H1 (cell line): ENCODE measurements at regions not wholly inside any gene's neighbourhood (a gene's known extent, or its start where the extent isn't known, plus 50 kb on each side); places are given as distances from the start of the nearest gene placed in this dataset.

Experiments
- CTCF ChIA-PET: fragments of 300-600 bp; sonication (Branson Sonifier 250); formaldehyde crosslinking; loops from one replicate; lab custom pipeline; 2021; ENCODE audit not compliant: partially characterized antibody; lab: Charles Lee
- POLR2A ChIA-PET: fragments of 300-600 bp; sonication (Branson Sonifier 250); formaldehyde crosslinking; loops from one replicate; lab custom pipeline; 2021; ENCODE audit warnings: inconsistent platforms; ENCODE audit not compliant: partially characterized antibody; lab: Charles Lee
- DNase-seq, 2 experiments: peaks; one replicate each; pipeline versions ENCODE4 v3.0.0 to v3.0.0-alpha.2; 2010 to 2022; ENCODE audit warnings: low spot score in 2 of 2, low read depth in 1 of 2, mixed read lengths in 1 of 2
- FAIRE-seq: peaks from 2 replicates; lab custom pipeline; 2011; peaks lifted over from hg19 to GRCh38; lab: Jason Lieb, UNC
- H2AFZ ChIP-seq: 2 replicates; pipeline ENCODE4 v1.8.1; 2012; ENCODE audit warnings: low read length, inconsistent platforms
- H2AK5ac ChIP-seq: 2 replicates; pipeline ENCODE4 v1.6.1; 2013; ENCODE audit warnings: low read depth, low read length
- H2BK120ac ChIP-seq: replicated peaks from 2 replicates; pipeline ENCODE3; 2013; ENCODE audit warnings: low read depth, low read length, inconsistent platforms
- H2BK12ac ChIP-seq: 2 replicates; pipeline ENCODE4 v1.6.1; 2013; ENCODE audit warnings: low read depth, low read length
- H2BK15ac ChIP-seq: 2 replicates; pipeline ENCODE4 v1.6.1; 2013; ENCODE audit warnings: low read length
- H2BK20ac ChIP-seq: 2 replicates; pipeline ENCODE4 v1.6.1; 2013; ENCODE audit warnings: low read length
- H2BK5ac ChIP-seq: 2 replicates; pipeline ENCODE4 v1.6.1; 2013; ENCODE audit warnings: low read depth, low read length
- H3K14ac ChIP-seq: 2 replicates; pipeline ENCODE4 v1.6.1; 2013; ENCODE audit warnings: inconsistent platforms; ENCODE audit not compliant: insufficient read length
- H3K18ac ChIP-seq: 2 replicates; pipeline ENCODE4 v1.6.1; 2013; ENCODE audit warnings: low read length; ENCODE audit errors: extremely low read depth
- H3K23ac ChIP-seq: 2 replicates; pipeline ENCODE4 v1.6.1; 2013; ENCODE audit warnings: inconsistent platforms; ENCODE audit not compliant: insufficient read length
- H3K23me2 ChIP-seq: 2 replicates; pipeline ENCODE4 v1.6.1; 2013; ENCODE audit warnings: low read depth, low read length
- H3K27ac ChIP-seq: 2 replicates; pipeline ENCODE4 v1.6.1; 2011; ENCODE audit warnings: low read depth, low read length, inconsistent platforms
- H3K27me3 ChIP-seq, 4 experiments: replicated peaks in 1 of 4; 1 replicate in 1 of 4; 2 replicates in 3 of 4; pipeline versions ENCODE4 v1.6.1 to v1.8.1; 2011 to 2013; ENCODE audit warnings: low read length in 3 of 4, mild to moderate bottlenecking in 3 of 4, inconsistent platforms in 2 of 4, mixed read lengths in 2 of 4, moderate library complexity in 1 of 4; ENCODE audit not compliant: control insufficient read depth in 3 of 4, insufficient read depth in 3 of 4; ENCODE audit errors: extremely low read depth in 1 of 4
- H3K36me3 ChIP-seq, 4 experiments: 2 replicates each; pipeline versions ENCODE4 v1.6.1 to v1.8.1; 2011 to 2013; ENCODE audit warnings: mild to moderate bottlenecking in 4 of 4, low read length in 3 of 4, moderate library complexity in 2 of 4, control low read depth in 1 of 4, inconsistent platforms in 1 of 4; ENCODE audit not compliant: insufficient read depth in 4 of 4, control insufficient read depth in 2 of 4
- H3K4ac ChIP-seq: replicated peaks from 2 replicates; pipeline ENCODE3; 2013; ENCODE audit warnings: low read length, low read depth, mixed read lengths, inconsistent platforms; ENCODE audit not compliant: insufficient read length
- H3K4me1 ChIP-seq, 4 experiments: replicated peaks in 1 of 4; 1 replicate in 1 of 4; 2 replicates in 3 of 4; pipeline versions ENCODE4 v1.6.1 to v1.8.1; 2011 to 2013; ENCODE audit warnings: low read length in 3 of 4, inconsistent platforms in 2 of 4, mixed read lengths in 1 of 4; ENCODE audit not compliant: insufficient read depth in 4 of 4, control insufficient read depth in 3 of 4
- H3K4me2 ChIP-seq, 2 experiments: 2 replicates each; pipeline versions ENCODE4 v1.6.1 to v1.8.1; 2011 to 2013; ENCODE audit warnings: low read depth in 2 of 2, low read length in 2 of 2, control low read depth in 1 of 2, inconsistent platforms in 1 of 2, mild to moderate bottlenecking in 1 of 2; ENCODE audit not compliant: insufficient read depth in 1 of 2
- H3K4me3 ChIP-seq, 4 experiments: fragments of 200-600, 300-600 bp in 1 of 4; sonication (generic), shearing (Covaris generic), sonication (Bioruptor Twin) in 1 of 4; 2 replicates each; pipeline versions ENCODE4 v1.5.1 to v1.8.1; 2011 to 2016; ENCODE audit warnings: low read length in 4 of 4, low read depth in 3 of 4, control low read depth in 2 of 4, inconsistent platforms in 2 of 4, mild to moderate bottlenecking in 2 of 4, mixed read lengths in 1 of 4, moderate library complexity in 1 of 4; ENCODE audit not compliant: insufficient read depth in 2 of 4; ENCODE audit errors: extremely low read depth in 1 of 4
- H3K56ac ChIP-seq: replicated peaks from 2 replicates; pipeline ENCODE3; 2013; ENCODE audit warnings: low read depth, mild to moderate bottlenecking, mixed read lengths, low read length, inconsistent platforms; ENCODE audit not compliant: insufficient read length
- H3K79me1 ChIP-seq: 2 replicates; pipeline ENCODE4 v1.6.1; 2013; ENCODE audit warnings: low read depth, low read length, control low read depth
- H3K79me2 ChIP-seq, 2 experiments: 2 replicates each; pipeline versions ENCODE4 v1.6.1 to v1.8.1; 2012 to 2013; ENCODE audit warnings: low read length in 2 of 2, mild to moderate bottlenecking in 2 of 2, inconsistent platforms in 1 of 2; ENCODE audit not compliant: insufficient read depth in 2 of 2, control insufficient read depth in 1 of 2
- H3K9ac ChIP-seq, 4 experiments: replicated peaks in 1 of 4; 1 replicate in 1 of 4; 2 replicates in 3 of 4; pipeline versions ENCODE4 v1.6.1 to v1.8.1; 2011 to 2013; ENCODE audit warnings: low read depth in 3 of 4, low read length in 3 of 4, control low read depth in 2 of 4, mild to moderate bottlenecking in 2 of 4, moderate library complexity in 2 of 4, inconsistent platforms in 1 of 4; ENCODE audit errors: extremely low read depth in 1 of 4
- H3K9me3 ChIP-seq, 2 experiments: 2 replicates each; pipeline versions ENCODE4 v1.6.1 to v1.8.1; 2012 to 2013; ENCODE audit warnings: mild to moderate bottlenecking in 2 of 2, moderate library complexity in 2 of 2, control low read depth in 1 of 2, inconsistent platforms in 1 of 2, low read depth in 1 of 2, low read length in 1 of 2, mixed read lengths in 1 of 2; ENCODE audit not compliant: insufficient read depth in 2 of 2
- H4K20me1 ChIP-seq, 2 experiments: replicated peaks in 1 of 2; 2 replicates each; pipeline versions ENCODE3 to v1.8.1; 2011 to 2013; ENCODE audit warnings: inconsistent platforms in 2 of 2, low read length in 2 of 2, mild to moderate bottlenecking in 1 of 2; ENCODE audit not compliant: insufficient read depth in 2 of 2, control insufficient read depth in 1 of 2
- H4K5ac ChIP-seq: 2 replicates; pipeline ENCODE4 v1.6.1; 2013; ENCODE audit warnings: low read length, low read depth, mixed read lengths, inconsistent platforms; ENCODE audit not compliant: insufficient read length
- H4K8ac ChIP-seq: 2 replicates; pipeline ENCODE4 v1.8.0; 2013; ENCODE audit warnings: mild to moderate bottlenecking, moderate library complexity, low read length, inconsistent platforms; ENCODE audit not compliant: insufficient read depth; ENCODE audit errors: extremely low read depth
- H4K91ac ChIP-seq: replicated peaks from 2 replicates; pipeline ENCODE3; 2013; ENCODE audit warnings: low read length, mixed read lengths, inconsistent platforms; ENCODE audit not compliant: insufficient read length
- ASH2L ChIP-seq: fragments of 200-600, 300-600 bp; sonication (generic); IDR thresholded peaks from one replicate; pipeline ENCODE4 v1.7.1; 2017; ENCODE audit warnings: low read length
- GTF2F1 ChIP-seq: IDR thresholded peaks from 2 replicates; pipeline ENCODE4 v1.6.1; 2012; ENCODE audit warnings: low read depth, low read length, improper control_type of control experiment, borderline replicate concordance
- HDAC6 ChIP-seq: IDR thresholded peaks from one replicate; pipeline ENCODE4 v1.7.1; 2012; ENCODE audit warnings: low read depth, mild to moderate bottlenecking, inconsistent platforms, low read length, moderate library complexity
- JUN ChIP-seq: IDR thresholded peaks from 2 replicates; pipeline ENCODE4 v1.6.1; 2011; ENCODE audit warnings: low read depth, mild to moderate bottlenecking, improper control_type of control experiment, low read length
- KDM1A ChIP-seq: fragments of 200-600, 300-600 bp; sonication (generic); IDR thresholded peaks from 2 replicates; pipeline ENCODE4 v1.7.1; 2016; ENCODE audit warnings: mild to moderate bottlenecking, low read length, borderline replicate concordance
- SAP30 ChIP-seq: fragments of 300-600 bp; sonication (generic); IDR thresholded peaks from 2 replicates; pipeline ENCODE4 v1.7.1; 2012; ENCODE audit warnings: low read length, moderate library complexity, mild to moderate bottlenecking, inconsistent platforms; ENCODE audit not compliant: insufficient read depth, insufficient replicate concordance
- SIX5 ChIP-seq: IDR thresholded peaks from 2 replicates; pipeline ENCODE4 v1.6.1; 2011; ENCODE audit warnings: mild to moderate bottlenecking, low read depth, low read length
- SP1 ChIP-seq: IDR thresholded peaks from 2 replicates; pipeline ENCODE4 v1.6.1; 2011; ENCODE audit warnings: low read depth, low read length
- SP4 ChIP-seq: IDR thresholded peaks from 2 replicates; pipeline ENCODE4 v1.6.1; 2012; ENCODE audit warnings: low read length, inconsistent platforms
- SUZ12 ChIP-seq: fragments of 200-600 bp; sonication (generic); IDR thresholded peaks from 2 replicates; pipeline ENCODE4 v1.6.1; 2012; ENCODE audit warnings: mild to moderate bottlenecking, inconsistent platforms, low read length, moderate library complexity, mixed read lengths
- WGBS, 2 experiments: shearing (Covaris generic) in 1 of 2; methylation state at CpG; one replicate each; pipeline versions ENCODE4 v1.1.6 to v1.1.7; 2013 to 2015; ENCODE audit warnings: low lambda C conversion rate in 2 of 2, mixed read lengths in 2 of 2, inconsistent platforms in 1 of 2, low coverage in 1 of 2, missing lambda C conversion rate in 1 of 2; ENCODE audit not compliant: insufficient replicate concordance in 2 of 2, insufficient coverage in 1 of 2, insufficient read length in 1 of 2; ENCODE audit errors: extremely low coverage in 1 of 2, missing lambda C conversion rate in 1 of 2; 5-methylcytosine and 5-hydroxymethylcytosine counted together

GRCh38 chr13:72473321-72473720 lies 254.1 kb downstream of the MZT1 start:
- H3K9me3 ChIP-seq: no peaks in the 10 kb centered on the region
- no peak overlapping the region for H2BK120ac ChIP-seq
- H2BK5ac ChIP-seq: no peak overlapping the region
- no peaks in the 10 kb centered on the region for H3K27me3 ChIP-seq
- no peaks in the 10 kb centered on the region for H3K36me3 ChIP-seq
- H4K91ac ChIP-seq: no peak overlapping the region
- TF ChIP-seq KDM1A (no peak), GTF2F1 (no peak), HDAC6 (no peak), SUZ12 (no peak), SP4 (no peak), SIX5 (no peak), SP1 (no peak), JUN (no peak), SAP30 (no peak), ASH2L (no peak)
- ChIA-PET CTCF (interaction anchor here (2.3 kb wide), 1 partner anchor 94 kb away, joined by 7 read pairs; no protein-coding TSS in a partner anchor), POLR2A (no interaction called here)
- H4K8ac ChIP-seq: no peak overlapping the region
- H3K23me2 ChIP-seq: no peaks in the 10 kb centered on the region
- no peak for FAIRE-seq
- no peaks in the 10 kb centered on the region for H4K20me1 ChIP-seq
- no peak overlapping the region for H3K23ac ChIP-seq
- H3K18ac ChIP-seq: no peak overlapping the region
- H3K4me1 ChIP-seq: no peaks in the 10 kb centered on the region
- H2BK15ac ChIP-seq: no peak overlapping the region
- H2BK20ac ChIP-seq: no peak overlapping the region
- H3K27ac ChIP-seq: no peak overlapping the region
- H2AK5ac ChIP-seq: no peak overlapping the region
- no peak overlapping the region for H3K4me2 ChIP-seq
- H3K4ac ChIP-seq: no peak overlapping the region
- H3K14ac ChIP-seq: no peak overlapping the region
- H3K56ac ChIP-seq: no peak overlapping the region
- no peak overlapping the region for H4K5ac ChIP-seq
- DNase-seq: no peak
- no peak overlapping the region for H2BK12ac ChIP-seq
- no peak overlapping the region for H3K9ac ChIP-seq
- H3K79me2 ChIP-seq: no peaks in the 10 kb centered on the region
- H3K79me1 ChIP-seq: no peaks in the 10 kb centered on the region
- no peak overlapping the region for H2AFZ ChIP-seq
- H3K4me3 ChIP-seq: no peak overlapping the region
- 85% methylated on average over 4 of the region's 4 CpGs; no CpG with 5 or more reads in 1 of the 2 experiments for WGBS, 2 experiments
